ENCODE measurements at regions not wholly inside any gene's neighbourhood (a gene's known extent, or its start where the extent isn't known, plus 50 kb on each side); places are given as distances from the start of the nearest gene placed in this dataset.

GRCh38 chr1:240712014-240712731 is 100.2 kb upstream of the GREM2 start:
- TF ChIP-seq CTCF (tag by site-specific recombination; IDR thresholded peaks at IDR 0.05) (no peak), ZNF623 (tag by site-specific recombination; IDR thresholded peaks at IDR 0.05) (no peak), OSR2 (tag by site-specific recombination; IDR thresholded peaks at IDR 0.05) (no peak)

All from HEK293 (cell line).